Keratinocyte (primary cell): ENCODE measurements at regions not wholly inside any gene's neighbourhood (a gene's known extent, or its start where the extent isn't known, plus 50 kb on each side); places are given as distances from the start of the nearest gene placed in this dataset.
"Not testable (repeated sequence)": the region's sequence is repeated elsewhere in the genome, so short reads cannot be mapped to it uniquely, and the experiment has no call there.

Experiments
- DNase-seq: peaks from one replicate; pipeline ENCODE4 v3.0.0-alpha.2; 2011; ENCODE audit warnings: low read depth, missing footprints, low spot score
- FAIRE-seq: peaks from 2 replicates; lab custom pipeline; 2011; peaks lifted over from hg19 to GRCh38; lab: Jason Lieb, UNC
- H2AFZ ChIP-seq: 2 replicates; pipeline ENCODE4 v1.6.0; 2012; ENCODE audit warnings: low read length, control low read depth, inconsistent platforms; ENCODE audit not compliant: control insufficient read depth
- H3K27ac ChIP-seq: 2 replicates; pipeline ENCODE4 v1.5.1; 2011; ENCODE audit warnings: low read length; ENCODE audit not compliant: control insufficient read depth, insufficient read depth
- H3K27me3 ChIP-seq: 3 replicates; pipeline ENCODE4 v1.6.0; 2011; ENCODE audit warnings: low read length; ENCODE audit not compliant: control insufficient read depth, insufficient read depth; ENCODE audit errors: extremely low read depth
- H3K36me3 ChIP-seq, 2 experiments: 2 replicates in 1 of 2; 3 replicates in 1 of 2; pipeline ENCODE4 v1.5.1; 2011; ENCODE audit warnings: low read length in 2 of 2, mild to moderate bottlenecking in 1 of 2; ENCODE audit not compliant: control insufficient read depth in 2 of 2, insufficient read depth in 2 of 2; ENCODE audit errors: extremely low read depth in 1 of 2
- H3K4me1 ChIP-seq: 3 replicates; pipeline ENCODE4 v1.5.1; 2011; ENCODE audit warnings: low read length; ENCODE audit not compliant: control insufficient read depth, insufficient read depth; ENCODE audit errors: extremely low read depth
- H3K4me2 ChIP-seq: 3 replicates; pipeline ENCODE4 v1.6.0; 2011; ENCODE audit warnings: low read depth, low read length; ENCODE audit not compliant: control insufficient read depth, insufficient read depth; ENCODE audit errors: extremely low read depth
- H3K4me3 ChIP-seq, 3 experiments: fragments of 200-600 bp in 1 of 3; sonication (generic) in 1 of 3; 2 replicates in 2 of 3; 3 replicates in 1 of 3; pipeline ENCODE4 v1.5.1; 2011 to 2016; ENCODE audit warnings: low read length in 3 of 3, mild to moderate bottlenecking in 3 of 3, control low read depth in 2 of 3, inconsistent platforms in 1 of 3, low read depth in 1 of 3, mixed read lengths in 1 of 3, mixed run types in 1 of 3, moderate library complexity in 1 of 3; ENCODE audit not compliant: control insufficient read depth in 2 of 3, insufficient read depth in 2 of 3; ENCODE audit errors: extremely low read depth in 1 of 3
- H3K79me2 ChIP-seq: 2 replicates; pipeline ENCODE4 v1.6.0; 2012; ENCODE audit warnings: low read length; ENCODE audit not compliant: control insufficient read depth, insufficient read depth
- H3K9ac ChIP-seq: 3 replicates; pipeline ENCODE4 v1.6.0; 2011; ENCODE audit warnings: low read length; ENCODE audit not compliant: control insufficient read depth, insufficient read depth; ENCODE audit errors: extremely low read depth
- H3K9me1 ChIP-seq: 3 replicates; pipeline ENCODE4 v1.6.0; 2011; ENCODE audit warnings: low read length; ENCODE audit not compliant: control insufficient read depth, insufficient read depth; ENCODE audit errors: extremely low read depth
- H3K9me3 ChIP-seq: 2 replicates; pipeline ENCODE4 v1.5.1; 2012; ENCODE audit warnings: low read depth, low read length; ENCODE audit not compliant: control insufficient read depth
- H4K20me1 ChIP-seq: 3 replicates; pipeline ENCODE4 v1.6.0; 2011; ENCODE audit warnings: low read length; ENCODE audit not compliant: control insufficient read depth, insufficient read depth; ENCODE audit errors: extremely low read depth
- CTCF ChIP-seq, 3 experiments: IDR thresholded peaks in 1 of 3; conservative IDR thresholded peaks in 1 of 3; optimal IDR thresholded peaks in 1 of 3; 2 replicates in 2 of 3; 3 replicates in 1 of 3; pipeline versions ENCODE3 to v1.5.1; 2011; ENCODE audit warnings: low read length in 3 of 3, mild to moderate bottlenecking in 3 of 3, moderate library complexity in 2 of 3, control low read depth in 1 of 3, inconsistent platforms in 1 of 3; ENCODE audit not compliant: insufficient read depth in 2 of 3; ENCODE audit errors: extremely low read depth in 1 of 3
- EZH2 ChIP-seq: IDR thresholded peaks from one replicate; pipeline ENCODE4 v1.6.1; 2012; ENCODE audit warnings: inconsistent platforms, mild to moderate bottlenecking, low read length, moderate library complexity
- dilution Hi-C: fragments of 300-500 bp; cut with MboI; formaldehyde crosslinking; loops from one replicate; pipeline ENCODE4 v1.7.0; 2020; ENCODE audit warnings: low sequenced_read_pairs; ENCODE audit not compliant: extremely low pct_ligation_motif_present

GRCh38 chr1:87428883-87429282, 100.2 kb downstream of the LMO4 start:
- Histone ChIP-seq H3K27ac (no peak overlapping the region), H3K9me3 (no peaks in the 10 kb centered on the region), H4K20me1 (no peaks in the 10 kb centered on the region), H3K4me1 (peaks cover 4% of the 10 kb centered on the region), H3K79me2 (no peaks in the 10 kb centered on the region), H3K9me1 (no peaks in the 10 kb centered on the region), H3K4me2 (no peak overlapping the region), H3K9ac (no peak overlapping the region), H2AFZ (no peak overlapping the region), H3K4me3 (no peak overlapping the region), H3K27me3 (no peaks in the 10 kb centered on the region), H3K36me3 (no peaks in the 10 kb centered on the region)
- TF ChIP-seq CTCF (optimal IDR thresholded peaks at IDR 0.05 in 1 of 3, IDR thresholded peaks at IDR 0.05 in 1 of 3, conservative IDR thresholded peaks at IDR 0.05 in 1 of 3; ENCODE audit: extremely low read depth in 1 of 3, insufficient read depth in 2 of 3, low read length in 3 of 3): no peak
- FAIRE-seq: no peak
- dilution Hi-C loops: no loop called here
- DNase-seq: no peak

- Histone ChIP-seq H3K36me3 (no peaks in the 10 kb centered on the region), H3K27me3 (no peaks in the 10 kb centered on the region), H3K79me2 (no peaks in the 10 kb centered on the region), H3K4me2 (no peak overlapping the region), H3K27ac (no peak overlapping the region), H3K9ac (no peak overlapping the region), H2AFZ (no peak overlapping the region), H3K9me1 (no peaks in the 10 kb centered on the region), H3K9me3 (no peaks in the 10 kb centered on the region), H3K4me3 (no peak overlapping the region), H3K4me1 (peaks cover 22% of the 10 kb centered on the region), H4K20me1 (no peaks in the 10 kb centered on the region)
- TF ChIP-seq CTCF (optimal IDR thresholded peaks at IDR 0.05 in 1 of 3, IDR thresholded peaks at IDR 0.05 in 1 of 3, conservative IDR thresholded peaks at IDR 0.05 in 1 of 3; ENCODE audit: extremely low read depth in 1 of 3, insufficient read depth in 2 of 3, low read length in 3 of 3): no peak
- no peak for TF ChIP-seq EZH2
- FAIRE-seq (no peak), DNase-seq (no peak)
- dilution Hi-C loops: no loop called here
Observed at GRCh38 chr1:87432685-87433084, 104.0 kb downstream of the LMO4 start.

- FAIRE-seq, dilution Hi-C loops, H3K4me3 ChIP-seq, H3K27ac ChIP-seq, H3K36me3 ChIP-seq, H3K9me1 ChIP-seq, H4K20me1 ChIP-seq, H3K27me3 ChIP-seq, H3K4me2 ChIP-seq, H3K9me3 ChIP-seq, H3K9ac ChIP-seq, DNase-seq, H3K79me2 ChIP-seq, H2AFZ ChIP-seq: not testable (repeated sequence)
- H3K4me1 ChIP-seq: peaks cover 22% of the 10 kb centered on the region
Observed at GRCh38 chr1:87433101-87433500, 104.4 kb downstream of the LMO4 start.
